GM21737 (cell line): ENCODE measurements at regions not wholly inside any gene's neighbourhood (a gene's known extent, or its start where the extent isn't known, plus 50 kb on each side); places are given as distances from the start of the nearest gene placed in this dataset.
"Not testable (repeated sequence)": the region's sequence is repeated elsewhere in the genome, so short reads cannot be mapped to it uniquely, and the experiment has no call there.

ENCODE experiments used
- ATAC-seq: cut with Tn5 transposase; IDR thresholded peaks from one replicate; pipeline ENCODE4 v1.9.1; 2021; ENCODE audit warnings: mild to moderate bottlenecking, moderate library complexity; ENCODE audit not compliant: unreplicated experiment

GRCh38 chr10:87300163-87300562 lies 57.4 kb upstream of the NUTM2D start:
- not testable (repeated sequence) for ATAC-seq

GRCh38 chr10:87301466-87302115 lies 56.0 kb upstream of the NUTM2D start:
- ATAC-seq = peak; percentile 75

DNA sequence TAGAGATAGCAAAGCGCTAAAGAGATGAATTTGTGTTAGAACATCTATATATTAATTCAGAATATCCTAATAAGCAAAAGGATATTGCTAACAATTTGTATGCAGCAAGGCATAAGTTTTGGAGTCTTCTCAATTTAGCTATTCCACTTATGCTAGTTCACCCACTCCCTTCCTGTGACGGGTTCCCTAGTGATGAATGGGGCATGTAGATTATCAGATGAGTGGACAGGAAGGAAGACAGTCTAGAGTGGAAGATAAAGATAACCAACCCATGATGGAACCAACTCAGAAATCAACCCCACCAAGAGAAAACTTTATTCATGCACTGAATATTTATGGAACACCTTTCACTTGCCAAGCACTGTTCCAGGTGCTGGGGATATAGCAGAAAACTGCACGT lies 55.4 kb upstream of the NUTM2D start:
- ATAC-seq = not testable (repeated sequence)

DNA sequence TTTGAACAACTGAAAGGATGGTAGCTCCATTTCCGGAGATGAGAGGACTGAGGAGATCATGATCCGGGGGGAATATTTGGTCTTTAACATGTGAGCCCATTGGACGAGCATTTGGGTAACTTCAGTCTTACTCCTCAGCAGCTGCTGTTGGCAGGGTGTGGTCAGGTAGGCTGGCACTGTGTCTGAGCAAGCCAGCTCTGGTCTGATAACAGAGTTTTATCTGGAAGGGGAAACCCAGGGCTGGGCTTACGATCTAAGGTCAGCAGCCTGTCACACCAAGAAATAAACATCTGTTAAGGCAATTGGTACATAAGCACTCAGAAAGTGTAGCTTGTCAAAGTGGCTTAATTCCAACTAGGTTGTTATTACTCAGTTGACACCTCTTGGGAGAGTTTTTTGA lies 53.8 kb upstream of the NUTM2D start:
- not testable (repeated sequence) for ATAC-seq

- ATAC-seq = not testable (repeated sequence)
Measured at GRCh38 chr10:87306681-87307080, 50.9 kb upstream of the NUTM2D start.
